HG03565 (cell line): ENCODE measurements at regions not wholly inside any gene's neighbourhood (a gene's known extent, or its start where the extent isn't known, plus 50 kb on each side); places are given as distances from the start of the nearest gene placed in this dataset.
"Not testable (repeated sequence)": the region's sequence is repeated elsewhere in the genome, so short reads cannot be mapped to it uniquely, and the experiment has no call there.

Experiments
- ATAC-seq: cut with Tn5 transposase; IDR thresholded peaks from one replicate; pipeline ENCODE4 v1.9.1; 2021; ENCODE audit warnings: mild to moderate bottlenecking, moderate library complexity; ENCODE audit not compliant: unreplicated experiment

DNA sequence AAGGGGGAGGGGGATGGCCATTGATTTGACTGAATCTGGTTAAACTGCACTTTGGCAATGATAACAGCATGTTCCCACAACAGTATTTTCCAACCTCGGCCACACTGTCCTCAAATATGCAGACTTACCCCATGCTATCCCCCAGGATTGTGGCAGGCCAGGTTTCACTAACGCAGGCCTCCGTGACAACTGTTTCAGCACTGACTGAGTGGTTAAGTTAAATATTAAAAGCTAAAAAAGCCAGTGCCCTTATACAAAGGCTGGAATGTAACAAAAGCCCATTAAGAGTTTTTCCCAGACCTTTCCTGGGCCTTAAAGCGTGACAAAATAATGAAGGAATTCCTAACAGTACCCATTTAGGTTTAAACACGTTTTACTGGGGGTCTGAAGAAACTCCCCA, 202.9 kb downstream of the USP25 start:
- ATAC-seq: no peak

DNA sequence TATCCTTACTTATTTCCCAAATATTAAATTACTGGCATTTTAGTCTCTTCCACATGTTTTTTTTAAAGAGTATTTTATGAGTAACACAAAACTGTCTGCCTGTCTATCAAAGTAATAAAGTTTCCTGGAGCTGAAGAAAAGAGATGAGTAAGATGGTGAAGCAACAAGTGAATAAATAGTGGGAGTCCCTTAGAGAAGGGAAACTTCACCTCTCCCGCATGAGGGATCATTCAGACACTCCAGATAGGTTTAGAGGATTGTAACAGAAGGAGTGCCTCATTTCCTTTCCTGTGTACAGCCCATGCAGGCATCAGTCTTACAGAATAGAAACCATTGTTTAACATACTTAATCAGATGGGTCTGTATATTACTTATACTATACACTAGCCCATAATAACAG, 205.7 kb downstream of the USP25 start:
- no peak for ATAC-seq

- no peak for ATAC-seq
Observed at GRCh38 chr21:15943009-15943666, 213.4 kb downstream of the USP25 start.

DNA sequence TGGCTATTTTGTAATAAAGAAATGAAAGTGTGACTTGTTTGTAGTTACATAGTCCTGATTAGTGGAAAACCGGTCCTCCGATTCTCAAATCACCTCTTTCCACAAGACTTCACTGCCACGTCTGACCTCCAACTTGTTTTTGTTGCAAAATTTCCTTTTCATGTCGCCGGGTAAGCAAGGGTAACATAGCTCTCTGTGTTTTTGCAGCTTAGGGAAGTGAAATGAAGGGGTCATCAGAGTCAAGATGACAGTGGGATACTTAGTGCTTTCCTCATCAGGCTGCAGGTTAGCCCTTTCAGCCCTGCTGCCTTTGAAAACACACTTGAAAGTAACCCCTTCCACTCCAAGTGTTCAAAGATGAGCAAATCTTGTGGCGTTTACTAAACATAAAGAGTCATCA, 217.9 kb downstream of the USP25 start:
- no peak for ATAC-seq

DNA sequence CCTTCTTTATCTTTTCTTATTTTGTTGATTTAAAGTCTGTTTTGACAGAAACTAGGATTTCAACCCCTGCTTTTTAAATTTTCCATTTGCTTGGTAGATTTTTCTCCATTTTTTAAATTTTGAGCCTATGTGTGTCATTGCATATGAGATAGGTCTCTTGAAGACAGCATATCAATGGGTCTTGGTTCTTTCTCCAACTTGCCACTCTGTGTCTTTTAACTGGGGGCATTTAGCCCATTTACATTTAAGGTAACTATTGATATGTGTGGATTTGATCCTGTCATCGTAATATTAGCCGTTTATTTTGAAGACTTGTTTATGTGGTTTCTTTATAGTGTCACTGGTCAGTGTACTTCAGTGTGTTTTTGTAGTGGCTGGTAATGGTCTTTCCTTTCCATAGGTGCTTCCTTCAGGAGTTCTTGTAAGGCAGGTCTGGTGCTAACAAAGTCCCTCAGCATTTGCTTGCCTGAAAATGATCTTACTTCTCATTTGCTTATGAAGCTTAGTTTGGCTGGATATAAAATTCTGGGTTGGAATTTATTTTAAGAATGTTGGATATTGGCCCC, 223.9 kb downstream of the USP25 start:
- no peak for ATAC-seq

DNA sequence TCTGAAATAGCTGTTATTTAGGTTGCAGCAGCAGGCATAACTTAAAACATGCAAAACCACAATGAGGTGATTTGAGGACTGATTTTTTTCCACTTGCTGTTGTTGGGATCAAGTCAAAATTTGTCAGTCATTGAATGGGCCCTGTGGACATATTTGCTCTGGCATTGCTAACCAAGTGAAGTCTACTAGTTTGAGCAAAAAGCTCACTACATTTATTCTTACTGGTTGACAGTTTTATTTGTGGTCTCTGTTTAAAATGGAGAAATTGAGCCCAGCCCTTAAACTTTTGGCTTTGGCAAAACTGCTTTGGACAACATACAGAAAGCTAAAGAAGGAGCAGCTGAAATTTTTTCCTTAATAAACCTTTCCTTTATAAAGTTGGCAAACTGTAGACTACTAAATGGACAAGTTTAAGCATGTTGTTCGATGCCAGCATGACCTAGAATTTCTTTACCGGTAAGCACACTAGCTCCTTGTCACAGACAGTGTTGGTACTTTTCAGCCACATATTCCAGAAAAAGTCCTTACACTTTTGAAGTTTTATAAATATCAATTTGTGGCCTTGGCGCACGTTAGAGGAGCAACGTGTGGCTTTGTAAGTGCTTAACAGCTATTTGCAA, 234.6 kb downstream of the USP25 start:
- no peak for ATAC-seq

GRCh38 chr21:15966231-15966630, 236.4 kb downstream of the USP25 start:
- no peak for ATAC-seq

DNA sequence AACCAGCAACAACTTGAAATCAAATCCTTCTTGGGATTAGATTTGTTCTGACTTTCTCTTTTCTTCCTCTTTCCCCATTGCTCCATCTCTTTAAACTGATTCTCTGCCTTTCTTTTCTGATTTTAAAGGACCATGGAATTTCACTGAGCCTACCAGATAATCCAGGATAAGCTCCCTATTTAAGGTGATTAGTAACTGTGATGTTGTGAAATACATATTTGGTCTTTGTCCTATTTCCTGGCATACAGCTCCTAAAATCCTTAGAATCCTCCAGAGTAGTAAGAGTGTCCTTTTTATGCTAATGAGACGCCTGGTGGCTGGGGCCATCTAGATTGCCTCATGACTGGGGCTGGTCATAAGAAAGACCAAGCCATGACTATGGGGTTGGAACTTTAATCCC, 236.9 kb downstream of the USP25 start:
- ATAC-seq: no peak

DNA sequence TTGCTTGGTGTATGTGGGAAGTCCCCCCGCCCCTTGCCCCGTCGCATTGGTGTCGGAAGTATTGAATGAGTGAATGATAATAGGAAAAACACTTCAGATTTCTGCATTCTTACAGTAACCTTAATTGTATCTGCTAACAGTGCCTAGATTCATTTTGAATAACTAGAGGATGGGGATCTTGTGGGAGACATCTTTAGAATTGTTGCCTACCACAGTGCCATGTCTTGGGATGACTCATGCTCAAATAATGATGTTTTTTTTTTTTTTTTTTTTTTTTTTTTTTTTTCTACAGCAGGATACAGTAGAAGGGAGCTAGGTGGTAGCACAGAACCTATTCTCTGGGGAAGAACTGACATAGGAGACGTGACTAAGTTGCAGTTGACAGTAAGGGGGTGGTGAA, 237.9 kb downstream of the USP25 start:
- ATAC-seq: no peak

DNA sequence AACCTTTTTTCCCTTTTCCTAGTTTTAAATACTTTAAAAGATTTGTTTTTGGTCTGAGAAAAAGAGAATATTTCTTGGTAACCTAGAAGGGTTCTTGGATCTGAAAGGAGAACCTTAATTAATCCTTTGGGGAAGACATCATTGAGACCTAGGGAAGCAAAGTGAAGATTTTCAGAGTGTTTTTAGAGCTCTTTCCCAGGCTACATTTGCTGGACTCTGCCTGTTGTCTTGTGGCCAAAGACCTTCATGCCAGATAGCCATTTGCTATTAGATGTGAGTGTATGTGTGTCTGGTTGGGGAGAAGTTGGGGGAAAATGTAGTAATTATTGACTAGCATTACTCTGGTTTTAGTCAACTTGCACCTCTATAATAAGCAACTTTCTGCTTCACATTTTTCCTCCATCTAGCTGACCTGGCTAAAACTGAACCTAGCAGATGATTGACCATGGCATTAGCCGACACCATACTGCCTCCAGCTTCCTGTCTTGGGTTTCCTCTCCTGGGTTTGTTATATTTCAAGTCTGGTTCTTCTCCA, 239.1 kb downstream of the USP25 start:
- ATAC-seq: no peak

DNA sequence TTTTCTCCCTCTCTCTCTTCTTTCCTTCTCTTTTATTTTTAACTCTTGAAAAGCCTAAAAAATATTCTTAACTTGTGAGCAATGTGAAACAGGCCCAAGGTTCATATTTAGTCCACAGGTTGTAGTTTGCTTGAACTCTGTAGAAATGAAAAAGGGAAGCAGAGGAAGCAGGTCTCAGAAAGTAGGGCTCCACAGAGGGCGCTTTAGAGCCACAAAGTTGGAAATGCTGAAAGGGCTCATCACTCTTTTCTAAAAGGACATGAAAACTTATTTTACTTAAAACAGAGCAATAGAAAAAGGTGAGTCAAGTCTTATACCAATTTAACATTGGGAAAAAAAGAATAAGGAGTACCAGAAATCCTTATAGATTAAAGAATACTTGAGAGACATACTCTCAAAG, 247.0 kb downstream of the USP25 start:
- no peak for ATAC-seq

- no peak for ATAC-seq
Observed at GRCh38 chr21:15978215-15978738, 248.5 kb downstream of the USP25 start.

DNA sequence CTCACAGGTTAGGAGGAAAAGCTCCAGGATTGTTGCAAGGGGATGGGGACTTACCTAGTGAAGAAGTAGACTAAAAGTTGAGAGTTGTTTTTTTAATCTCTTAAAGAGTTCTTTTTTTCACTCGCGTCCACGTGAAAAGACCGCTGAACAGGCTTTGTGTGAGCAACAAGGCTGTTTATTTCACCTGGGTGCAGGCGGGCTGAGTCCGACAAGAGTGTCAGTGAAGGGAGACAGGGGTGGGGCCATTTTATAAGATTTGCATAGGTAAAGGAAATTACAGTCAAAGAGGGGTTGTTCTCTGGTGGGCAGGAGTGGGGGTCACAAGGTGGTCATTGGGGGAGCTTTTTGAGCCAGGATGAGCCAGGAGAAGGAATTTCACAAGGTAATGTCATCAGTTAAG, 249.7 kb downstream of the USP25 start:
- ATAC-seq: not testable (repeated sequence)

DNA sequence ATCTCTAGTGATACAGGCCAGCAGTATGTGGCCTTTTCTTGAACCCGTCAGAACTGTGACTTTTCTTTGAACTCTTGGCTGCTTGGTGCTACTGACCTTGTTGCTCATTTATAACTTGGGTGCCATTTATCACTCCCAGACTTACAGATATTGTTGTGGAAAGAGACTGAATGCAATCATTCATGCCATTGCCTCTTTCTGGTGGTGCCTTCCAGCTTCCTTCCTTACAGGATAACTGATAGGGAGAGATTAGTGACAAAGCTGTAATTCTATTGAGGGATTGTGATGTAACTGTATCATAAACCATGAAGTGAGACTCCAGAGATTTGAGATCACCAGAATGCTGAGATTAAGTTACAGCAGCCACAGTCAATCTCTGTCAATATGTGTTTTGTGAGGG, 256.5 kb downstream of the USP25 start:
- ATAC-seq: no peak

DNA sequence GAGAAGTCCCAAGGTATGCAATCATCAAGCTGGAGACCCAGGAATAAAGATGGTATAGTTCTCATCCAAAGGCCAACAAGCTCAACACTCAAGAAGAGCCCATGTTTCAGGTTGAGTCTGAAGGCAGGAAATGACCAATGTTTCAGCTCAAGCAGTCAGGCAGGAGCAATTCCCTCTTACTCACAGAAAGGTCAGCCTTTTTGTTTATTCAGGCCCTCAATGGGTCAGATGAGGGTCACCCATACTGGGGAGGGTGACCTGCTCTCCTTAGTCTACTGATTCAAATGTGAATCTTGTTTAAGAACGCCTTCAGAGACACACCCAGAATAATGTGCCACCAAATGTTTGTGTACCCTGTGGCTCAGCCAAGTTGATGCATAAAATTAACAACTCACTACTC, 262.4 kb downstream of the USP25 start:
- ATAC-seq: no peak

- no peak for ATAC-seq
Observed at GRCh38 chr21:15993951-15994350, 264.2 kb downstream of the USP25 start.

DNA sequence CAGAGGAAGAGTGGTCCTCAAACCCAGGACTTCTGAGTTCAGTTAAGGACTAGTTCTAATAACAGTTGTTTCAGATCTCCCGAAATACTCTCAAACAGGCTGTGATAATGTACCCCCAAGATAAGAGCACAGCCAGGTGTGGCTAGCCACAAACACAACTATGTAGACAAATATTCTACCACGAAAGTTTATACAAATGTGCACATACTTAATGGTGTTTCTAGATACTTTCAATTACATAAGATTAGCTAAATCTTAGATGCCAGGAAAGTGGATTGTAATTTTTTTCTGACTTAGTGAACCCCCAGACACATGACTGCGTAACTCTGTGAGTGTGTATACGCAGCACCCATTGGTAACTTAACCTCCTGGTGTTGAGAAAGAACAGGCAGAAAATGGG, 270.0 kb downstream of the USP25 start:
- no peak for ATAC-seq

- no peak for ATAC-seq
Observed at GRCh38 chr21:16002874-16003466, 273.2 kb downstream of the USP25 start.

- no peak for ATAC-seq
Observed at GRCh38 chr21:16004086-16004485, 274.3 kb downstream of the USP25 start.

- ATAC-seq: no peak
Observed at GRCh38 chr21:16004523-16004922, 274.7 kb downstream of the USP25 start.

DNA sequence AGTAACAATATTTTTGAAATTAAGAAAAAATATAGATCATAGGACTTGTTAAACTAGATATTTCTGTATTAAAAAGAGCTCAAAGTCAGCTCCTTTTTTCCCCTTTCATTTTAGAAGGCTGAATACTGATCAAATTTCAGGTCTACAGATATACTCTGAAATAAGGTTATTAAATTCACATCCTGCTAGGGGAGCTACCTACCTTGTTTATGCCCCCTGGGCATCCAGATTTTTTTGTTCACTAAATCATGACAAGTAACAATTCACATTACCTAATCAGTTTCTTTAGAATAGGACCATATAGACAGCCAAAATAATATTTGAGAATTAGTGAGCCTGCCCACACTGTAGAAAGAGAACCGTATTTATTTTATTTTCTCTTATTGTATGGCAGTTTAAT, 276.2 kb downstream of the USP25 start:
- no peak for ATAC-seq

DNA sequence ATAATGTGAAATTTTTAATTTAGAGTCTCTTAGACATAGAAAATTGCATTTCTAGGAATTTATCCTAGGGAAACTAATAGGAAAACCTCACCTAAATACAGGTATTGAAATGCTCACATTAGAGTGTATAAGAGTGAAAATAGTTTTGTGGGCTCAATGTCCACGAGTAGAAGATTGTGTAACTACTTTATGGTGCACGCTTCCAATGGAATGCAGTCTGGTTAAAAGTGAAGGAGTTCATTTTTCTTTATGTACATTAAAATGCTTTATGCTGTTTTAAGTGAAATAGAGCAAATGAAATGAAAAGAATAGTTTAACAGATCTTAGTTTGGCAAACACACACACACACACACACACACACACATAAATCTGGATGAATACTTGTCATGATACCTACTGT, 278.2 kb downstream of the USP25 start:
- no peak for ATAC-seq
